Thyroid gland (tissue), 4 donors: ENCODE measurements at regions not wholly inside any gene's neighbourhood (a gene's known extent, or its start where the extent isn't known, plus 50 kb on each side); places are given as distances from the start of the nearest gene placed in this dataset.

ENCODE experiments used
- DNase-seq, 2 donors: peaks; one replicate each; pipeline ENCODE4 v3.0.0-alpha.2; 2019
- H3K27ac ChIP-seq, 3 donors: fragments of 200-600 bp; sonication (generic); 1 replicate in 2 of 3; 2 replicates in 1 of 3; pipeline ENCODE4 v1.5.1; 2016 to 2019; ENCODE audit warnings: mild to moderate bottlenecking in 1 of 3, moderate library complexity in 1 of 3
- H3K27me3 ChIP-seq: fragments of 200-600 bp; sonication (generic); one replicate; pipeline ENCODE4 v1.5.1; 2019
- H3K36me3 ChIP-seq, 2 donors: fragments of 200-600 bp; sonication (generic); one replicate each; pipeline ENCODE4 v1.5.1; 2016 to 2019
- H3K4me1 ChIP-seq, 2 donors: fragments of 200-600 bp; sonication (generic); one replicate each; pipeline ENCODE4 v1.5.1; 2017 to 2019
- H3K4me3 ChIP-seq, 3 donors: fragments of 200-600 bp; sonication (generic); replicated peaks in 1 of 3; 1 replicate in 2 of 3; 2 replicates in 1 of 3; pipeline ENCODE4 v1.5.1; 2016; ENCODE audit warnings: mild to moderate bottlenecking in 1 of 3
- H3K9me3 ChIP-seq: fragments of 200-600 bp; sonication (generic); one replicate; pipeline ENCODE4 v1.5.1; 2017
- POLR2A ChIP-seq, 2 donors: fragments of 450-650 bp; IDR thresholded peaks; one replicate each; pipeline ENCODE4 v1.6.1; 2017; ENCODE audit warnings: antibody characterized with exemption in 2 of 2, mild to moderate bottlenecking in 2 of 2, moderate library complexity in 1 of 2
- WGBS, 2 donors: methylation state at CpG; one replicate each; pipeline ENCODE4 v1.1.5; 2017; 5-methylcytosine and 5-hydroxymethylcytosine counted together
- intact Hi-C: fragments of 100-400 bp; cut with DNase I; formaldehyde crosslinking; loops from one replicate; pipeline ENCODE4 v1.15.1; 2023
- TF ChIP-seq, protein P1 (sequence below), 6 experiments: fragments of 200-600 bp in 3 of 6; fragments of 450-650 bp in 3 of 6; sonication (generic) in 3 of 6; IDR thresholded peaks; one replicate each; pipeline ENCODE4 v1.5.1; 2016 to 2019; ENCODE audit warnings: antibody characterized with exemption in 6 of 6, mild to moderate bottlenecking in 2 of 6, inconsistent platforms in 1 of 6, moderate library complexity in 1 of 6

DNA sequence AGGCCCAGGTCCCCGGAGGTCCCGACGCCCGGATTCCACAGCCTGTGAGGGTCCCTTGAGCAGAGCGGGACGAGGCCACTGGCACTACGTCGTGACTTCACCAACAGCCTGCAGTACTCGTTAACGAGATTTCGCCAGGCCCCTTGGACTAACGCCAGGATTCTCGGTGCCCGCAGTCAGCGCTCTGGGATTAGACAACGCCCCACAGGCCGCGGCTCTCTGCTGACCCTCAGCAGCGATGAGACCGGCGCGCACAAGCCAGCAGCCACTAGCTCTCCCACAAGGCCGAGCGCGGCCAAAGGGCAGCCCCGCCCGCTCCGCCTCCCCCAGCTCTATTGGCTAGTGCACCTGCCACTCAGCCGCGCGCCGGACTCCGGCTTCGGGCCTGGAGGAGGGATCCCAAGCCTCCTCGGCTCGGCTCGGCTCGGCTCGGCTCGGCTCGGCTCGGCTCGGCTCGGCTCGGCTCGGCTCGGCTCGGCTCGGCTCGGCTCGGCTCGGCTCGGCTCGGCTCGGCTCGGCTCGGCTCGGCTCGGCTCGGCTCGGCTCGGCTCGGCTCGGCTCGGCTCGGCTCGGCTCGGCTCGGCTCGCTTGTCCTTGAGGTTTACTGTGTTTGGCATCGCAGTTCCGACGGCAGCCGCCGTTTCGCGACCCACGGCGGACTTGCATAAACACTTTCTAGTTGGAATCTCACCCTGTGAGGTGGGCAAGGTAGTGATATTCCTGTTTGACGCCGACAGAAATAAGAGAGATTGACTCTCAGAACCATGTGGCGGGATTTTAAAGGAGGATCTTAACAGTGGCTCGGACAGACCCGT, 231.7 kb upstream of the SERP2 start:
- Histone ChIP-seq H3K9me3 (no peaks in the 10 kb centered on the region), H3K27ac (peak overlapping the region; percentile 88 to 96 (median 93)), H3K4me1 (peaks cover 6 to 9% of the 10 kb centered on the region in 2 donors), H3K4me3 (peak overlapping the region; percentile 31 to 73 (median 34)), H3K36me3 (no peaks in the 10 kb centered on the region), H3K27me3 (no peaks in the 10 kb centered on the region)
- intact Hi-C loops = loop anchor here (10.0 kb wide), 1 partner anchor 293 kb away; no protein-coding TSS in a partner anchor
- DNase-seq = peak; percentile 97 to 98
- 1 to 8% methylated on average over 12 to 52 of the region's 84 CpGs for WGBS, 2 donors
- TF ChIP-seq POLR2A (IDR thresholded peaks at IDR 0.05) = peak; percentile 92 to 97
- TF ChIP-seq, protein P1, sequence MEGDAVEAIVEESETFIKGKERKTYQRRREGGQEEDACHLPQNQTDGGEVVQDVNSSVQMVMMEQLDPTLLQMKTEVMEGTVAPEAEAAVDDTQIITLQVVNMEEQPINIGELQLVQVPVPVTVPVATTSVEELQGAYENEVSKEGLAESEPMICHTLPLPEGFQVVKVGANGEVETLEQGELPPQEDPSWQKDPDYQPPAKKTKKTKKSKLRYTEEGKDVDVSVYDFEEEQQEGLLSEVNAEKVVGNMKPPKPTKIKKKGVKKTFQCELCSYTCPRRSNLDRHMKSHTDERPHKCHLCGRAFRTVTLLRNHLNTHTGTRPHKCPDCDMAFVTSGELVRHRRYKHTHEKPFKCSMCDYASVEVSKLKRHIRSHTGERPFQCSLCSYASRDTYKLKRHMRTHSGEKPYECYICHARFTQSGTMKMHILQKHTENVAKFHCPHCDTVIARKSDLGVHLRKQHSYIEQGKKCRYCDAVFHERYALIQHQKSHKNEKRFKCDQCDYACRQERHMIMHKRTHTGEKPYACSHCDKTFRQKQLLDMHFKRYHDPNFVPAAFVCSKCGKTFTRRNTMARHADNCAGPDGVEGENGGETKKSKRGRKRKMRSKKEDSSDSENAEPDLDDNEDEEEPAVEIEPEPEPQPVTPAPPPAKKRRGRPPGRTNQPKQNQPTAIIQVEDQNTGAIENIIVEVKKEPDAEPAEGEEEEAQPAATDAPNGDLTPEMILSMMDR (IDR thresholded peaks at IDR 0.05) = peak in 4 of 6 experiments; percentile 16 to 40 (median 34)

GRCh38 chr13:44142540-44142867, 231.1 kb upstream of the SERP2 start:
- Histone ChIP-seq H3K27ac (peak overlapping the region; percentile 62 to 90 (median 72)), H3K36me3 (no peaks in the 10 kb centered on the region), H3K27me3 (no peaks in the 10 kb centered on the region), H3K4me3 (peak overlapping the region; percentile 31 to 73 (median 34)), H3K9me3 (no peaks in the 10 kb centered on the region), H3K4me1 (peaks cover 6 to 9% of the 10 kb centered on the region in 2 donors)
- no peak for DNase-seq
- intact Hi-C loops = loop anchor here (10.0 kb wide), 1 partner anchor 292 kb away; no protein-coding TSS in a partner anchor
- TF ChIP-seq POLR2A (IDR thresholded peaks at IDR 0.05) = no peak
- TF ChIP-seq, protein P1 (IDR thresholded peaks at IDR 0.05) = no peak
- WGBS, 2 donors = 4 to 7% methylated on average over 7 of the region's 7 CpGs

GRCh38 chr13:44142941-44143665, 230.5 kb upstream of the SERP2 start:
- H3K27ac ChIP-seq = no peak overlapping the region
- H3K4me3 ChIP-seq = peak overlapping the region in 1 of 3 donors; percentile 34
- WGBS, 2 donors = 81 to 84% methylated on average over 4 of the region's 4 CpGs
- H3K4me1 ChIP-seq = peaks cover 6 to 9% of the 10 kb centered on the region in 2 donors
- intact Hi-C loops = loop anchor here (10.0 kb wide), 1 partner anchor 292 kb away; no protein-coding TSS in a partner anchor
- no peaks in the 10 kb centered on the region for H3K9me3 ChIP-seq
- H3K27me3 ChIP-seq = no peaks in the 10 kb centered on the region
- TF ChIP-seq POLR2A (IDR thresholded peaks at IDR 0.05) = no peak
- TF ChIP-seq, protein P1 (IDR thresholded peaks at IDR 0.05) = no peak
- no peaks in the 10 kb centered on the region for H3K36me3 ChIP-seq
- no peak for DNase-seq

GRCh38 chr13:44146138-44146537, 227.5 kb upstream of the SERP2 start:
- Histone ChIP-seq H3K4me1 (peaks cover 5% of the 10 kb centered on the region in 2 donors), H3K9me3 (no peaks in the 10 kb centered on the region), H3K4me3 (no peak overlapping the region), H3K27me3 (no peaks in the 10 kb centered on the region), H3K36me3 (no peaks in the 10 kb centered on the region), H3K27ac (no peak overlapping the region)
- DNase-seq = no peak
- no peak for TF ChIP-seq POLR2A (IDR thresholded peaks at IDR 0.05)
- TF ChIP-seq, protein P1 (IDR thresholded peaks at IDR 0.05) = no peak
- 86 to 90% methylated on average over 1 of the region's 1 CpG for WGBS, 2 donors
- intact Hi-C loops = loop anchor here (10.0 kb wide), 1 partner anchor 289 kb away; no protein-coding TSS in a partner anchor
